GM21717 (cell line): ENCODE measurements at regions not wholly inside any gene's neighbourhood (a gene's known extent, or its start where the extent isn't known, plus 50 kb on each side); places are given as distances from the start of the nearest gene placed in this dataset.

ENCODE experiments used
- ATAC-seq: cut with Tn5 transposase; IDR thresholded peaks from one replicate; pipeline ENCODE4 v1.9.1; 2021; ENCODE audit warnings: mild to moderate bottlenecking, moderate library complexity; ENCODE audit not compliant: unreplicated experiment

GRCh38 chr4:137762591-137762990, 230.3 kb upstream of the PCDH18 start:
- ATAC-seq, result no peak

- no peak for ATAC-seq
Observed at GRCh38 chr4:137754652-137755471, 222.6 kb upstream of the PCDH18 start.

GRCh38 chr4:137749466-137749865, 217.2 kb upstream of the PCDH18 start:
- ATAC-seq, result no peak

- ATAC-seq, result no peak
Observed at GRCh38 chr4:137748616-137749015, 216.3 kb upstream of the PCDH18 start.

- no peak for ATAC-seq
Observed at GRCh38 chr4:137740141-137740540, 207.8 kb upstream of the PCDH18 start.

- no peak for ATAC-seq
Observed at GRCh38 chr4:137739391-137739790, 207.1 kb upstream of the PCDH18 start.

GRCh38 chr4:137738375-137738990, 206.2 kb upstream of the PCDH18 start:
- no peak for ATAC-seq

- ATAC-seq, result no peak
Observed at GRCh38 chr4:137735561-137736104, 203.3 kb upstream of the PCDH18 start.

- peak; percentile 55 for ATAC-seq
Observed at GRCh38 chr4:137733174-137734141, 201.2 kb upstream of the PCDH18 start.

GRCh38 chr4:137722910-137723309, 190.6 kb upstream of the PCDH18 start:
- no peak for ATAC-seq

- ATAC-seq, result no peak
Observed at GRCh38 chr4:137711502-137711901, 179.2 kb upstream of the PCDH18 start.

- ATAC-seq, result no peak
Observed at GRCh38 chr4:137707626-137708025, 175.3 kb upstream of the PCDH18 start.

GRCh38 chr4:137707102-137707620, 174.9 kb upstream of the PCDH18 start:
- no peak for ATAC-seq

- no peak for ATAC-seq
Observed at GRCh38 chr4:137705171-137705783, 173.0 kb upstream of the PCDH18 start.

- ATAC-seq, result no peak
Observed at GRCh38 chr4:137703195-137703594, 170.9 kb upstream of the PCDH18 start.

- no peak for ATAC-seq
Observed at GRCh38 chr4:137702512-137702911, 170.2 kb upstream of the PCDH18 start.

- ATAC-seq, result no peak
Observed at GRCh38 chr4:137701401-137701800, 169.1 kb upstream of the PCDH18 start.

GRCh38 chr4:137700751-137701150, 168.5 kb upstream of the PCDH18 start:
- no peak for ATAC-seq

GRCh38 chr4:137700072-137700471, 167.8 kb upstream of the PCDH18 start:
- ATAC-seq, result no peak

- ATAC-seq, result no peak
Observed at GRCh38 chr4:137694138-137694537, 161.8 kb upstream of the PCDH18 start.
